ENCODE measurements at regions not wholly inside any gene's neighbourhood (a gene's known extent, or its start where the extent isn't known, plus 50 kb on each side); places are given as distances from the start of the nearest gene placed in this dataset.

DNA sequence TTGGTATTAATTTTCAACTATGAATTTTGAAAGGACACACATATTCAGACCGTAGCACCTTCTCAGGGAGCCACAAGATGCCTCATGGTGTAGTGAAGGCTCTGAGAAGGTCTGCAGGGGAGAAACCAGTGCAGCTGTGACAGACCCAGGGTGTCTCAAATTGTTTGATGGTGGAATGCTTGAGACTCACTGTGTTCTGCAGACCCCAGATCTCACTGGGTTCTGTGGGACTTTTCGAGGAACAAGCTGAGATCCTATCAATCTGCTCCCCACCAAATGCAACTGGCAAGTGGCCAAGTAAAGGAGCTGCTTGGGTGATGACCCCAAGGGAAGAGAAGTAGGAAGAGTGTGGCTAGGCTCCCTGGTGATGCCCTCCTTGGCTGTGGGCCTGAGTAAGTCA, 130.5 kb upstream of the UNC5B start:
- Histone ChIP-seq H3K4me1 (no peaks in the 10 kb centered on the region), H3K27ac (no peak overlapping the region), H3K4me3 (no peak overlapping the region), H3K36me3 (no peaks in the 10 kb centered on the region), H3K27me3 (no peaks in the 10 kb centered on the region), H3K9me3 (no peaks in the 10 kb centered on the region)
- DNase-seq (peak in 1 of 2 donors; percentile 6), ATAC-seq (ENCODE audit: low FRiP score in 2 of 2) (no peak)
- no peak for TF ChIP-seq POLR2AphosphoS5 (IDR thresholded peaks at IDR 0.05)
- WGBS, 2 donors, result 92% methylated on average over 1 to 2 of the region's 2 CpGs

- TF ChIP-seq POLR2A (IDR thresholded peaks at IDR 0.05), result no peak
- TF ChIP-seq, protein P1, sequence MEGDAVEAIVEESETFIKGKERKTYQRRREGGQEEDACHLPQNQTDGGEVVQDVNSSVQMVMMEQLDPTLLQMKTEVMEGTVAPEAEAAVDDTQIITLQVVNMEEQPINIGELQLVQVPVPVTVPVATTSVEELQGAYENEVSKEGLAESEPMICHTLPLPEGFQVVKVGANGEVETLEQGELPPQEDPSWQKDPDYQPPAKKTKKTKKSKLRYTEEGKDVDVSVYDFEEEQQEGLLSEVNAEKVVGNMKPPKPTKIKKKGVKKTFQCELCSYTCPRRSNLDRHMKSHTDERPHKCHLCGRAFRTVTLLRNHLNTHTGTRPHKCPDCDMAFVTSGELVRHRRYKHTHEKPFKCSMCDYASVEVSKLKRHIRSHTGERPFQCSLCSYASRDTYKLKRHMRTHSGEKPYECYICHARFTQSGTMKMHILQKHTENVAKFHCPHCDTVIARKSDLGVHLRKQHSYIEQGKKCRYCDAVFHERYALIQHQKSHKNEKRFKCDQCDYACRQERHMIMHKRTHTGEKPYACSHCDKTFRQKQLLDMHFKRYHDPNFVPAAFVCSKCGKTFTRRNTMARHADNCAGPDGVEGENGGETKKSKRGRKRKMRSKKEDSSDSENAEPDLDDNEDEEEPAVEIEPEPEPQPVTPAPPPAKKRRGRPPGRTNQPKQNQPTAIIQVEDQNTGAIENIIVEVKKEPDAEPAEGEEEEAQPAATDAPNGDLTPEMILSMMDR (IDR thresholded peaks at IDR 0.05), result no peak
- no peak overlapping the region for H3K27ac ChIP-seq
- H3K36me3 ChIP-seq, result no peaks in the 10 kb centered on the region
- DNase-seq, result peak in 1 of 2 donors; percentile 7
- H3K27me3 ChIP-seq, result no peaks in the 10 kb centered on the region
- WGBS, 2 donors, result 83 to 85% methylated on average over 9 to 10 of the region's 10 CpGs
- H3K9me3 ChIP-seq, result no peaks in the 10 kb centered on the region
- no peaks in the 10 kb centered on the region for H3K4me1 ChIP-seq
- no peak for ATAC-seq (ENCODE audit: low FRiP score in 2 of 2)
- H3K4me3 ChIP-seq, result no peak overlapping the region
Measured at GRCh38 chr10:71082960-71083715, 129.2 kb upstream of the UNC5B start.

- Histone ChIP-seq H3K4me3 (no peak overlapping the region), H3K4me1 (no peaks in the 10 kb centered on the region), H3K9me3 (no peaks in the 10 kb centered on the region), H3K27me3 (no peaks in the 10 kb centered on the region), H3K36me3 (no peaks in the 10 kb centered on the region), H3K27ac (no peak overlapping the region)
- TF ChIP-seq EP300 (IDR thresholded peaks at IDR 0.05) (no peak), POLR2A (IDR thresholded peaks at IDR 0.05) (no peak), POLR2AphosphoS5 (IDR thresholded peaks at IDR 0.05) (no peak)
- TF ChIP-seq, protein P1 (IDR thresholded peaks at IDR 0.05), result no peak
- 78 to 97% methylated on average over 5 of the region's 5 CpGs for WGBS, 2 donors
- DNase-seq (peak in 1 of 2 donors; percentile 16), ATAC-seq (ENCODE audit: low FRiP score in 2 of 2) (no peak)
Measured at GRCh38 chr10:71083716-71083975, 128.7 kb upstream of the UNC5B start.

DNA sequence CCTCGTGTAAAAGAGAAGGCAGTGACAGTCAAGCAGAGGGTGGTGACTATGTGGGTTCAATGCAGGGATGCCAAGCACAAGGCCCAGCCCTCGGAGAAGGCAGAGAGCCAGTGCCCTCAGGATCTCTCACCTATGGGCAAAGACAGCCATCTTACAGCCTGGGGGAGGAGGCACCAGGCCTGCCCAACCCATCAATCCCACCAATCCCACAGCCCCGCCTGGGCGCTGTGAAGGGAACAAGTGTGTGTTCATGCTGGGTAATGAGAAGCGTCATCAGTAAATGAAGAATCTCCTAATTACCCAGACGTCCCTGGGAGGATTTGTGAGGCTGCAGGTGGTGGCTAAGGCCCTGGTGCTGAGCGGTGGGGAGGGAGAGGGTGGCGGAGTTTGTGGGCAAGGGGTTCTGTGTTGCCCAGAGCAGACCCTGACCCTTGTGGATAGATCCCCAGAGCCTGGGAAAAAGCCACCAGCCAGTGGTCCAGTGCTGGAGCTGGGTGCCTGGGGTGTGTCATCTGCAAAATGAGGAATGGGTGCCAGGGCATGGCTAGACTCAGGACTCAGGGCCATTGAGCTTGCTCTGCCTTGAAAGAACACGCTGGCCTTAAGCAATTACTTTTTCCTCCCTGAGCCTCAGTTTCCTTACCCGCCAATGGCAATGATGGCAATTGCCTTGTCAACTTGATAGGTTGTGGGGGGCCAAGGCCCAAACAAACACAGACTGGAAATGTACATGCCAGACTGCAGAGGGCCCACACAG, 128.1 kb upstream of the UNC5B start:
- WGBS, 2 donors, result 85% methylated on average over 8 to 10 of the region's 10 CpGs
- no peak overlapping the region for H3K27ac ChIP-seq
- H3K4me1 ChIP-seq, result no peaks in the 10 kb centered on the region
- H3K27me3 ChIP-seq, result no peaks in the 10 kb centered on the region
- no peaks in the 10 kb centered on the region for H3K9me3 ChIP-seq
- no peak overlapping the region for H3K4me3 ChIP-seq
- TF ChIP-seq EP300 (IDR thresholded peaks at IDR 0.05) (no peak), POLR2A (IDR thresholded peaks at IDR 0.05) (no peak)
- TF ChIP-seq, protein P1 (IDR thresholded peaks at IDR 0.05), result no peak
- DNase-seq (peak in 1 of 2 donors; percentile 14), ATAC-seq (ENCODE audit: low FRiP score in 2 of 2) (no peak)
- no peaks in the 10 kb centered on the region for H3K36me3 ChIP-seq

GRCh38 chr10:71084818-71085126, 127.6 kb upstream of the UNC5B start:
- Histone ChIP-seq H3K9me3 (no peaks in the 10 kb centered on the region), H3K27me3 (no peaks in the 10 kb centered on the region), H3K4me3 (no peak overlapping the region), H3K4me1 (no peaks in the 10 kb centered on the region), H3K36me3 (no peaks in the 10 kb centered on the region), H3K27ac (no peak overlapping the region)
- TF ChIP-seq, protein P1 (IDR thresholded peaks at IDR 0.05), result no peak
- no peak for TF ChIP-seq POLR2AphosphoS5 (IDR thresholded peaks at IDR 0.05)
- TF ChIP-seq POLR2A (IDR thresholded peaks at IDR 0.05), result no peak
- no peak for TF ChIP-seq EP300 (IDR thresholded peaks at IDR 0.05)
- ATAC-seq (ENCODE audit: low FRiP score in 2 of 2), result no peak
- DNase-seq, result peak in 1 of 2 donors; percentile 2
- WGBS, 2 donors, result 79 to 90% methylated on average over 2 of the region's 2 CpGs

Measured in upper lobe of left lung (tissue), 6 donors.